ENCODE measurements at regions not wholly inside any gene's neighbourhood (a gene's known extent, or its start where the extent isn't known, plus 50 kb on each side); places are given as distances from the start of the nearest gene placed in this dataset.

GRCh38 chr1:239302696-239303095 lies 83.7 kb upstream of the CHRM3 start:
- TF ChIP-seq CTCF (IDR thresholded peaks at IDR 0.05) (no peak), EZH2 (IDR thresholded peaks at IDR 0.05; ENCODE audit: borderline replicate concordance, insufficient read depth, low read depth, low read length, poor library complexity, severe bottlenecking) (no peak)

Data from B cell (primary cell).